Fibroblast of villous mesenchyme (primary cell): ENCODE measurements at regions not wholly inside any gene's neighbourhood (a gene's known extent, or its start where the extent isn't known, plus 50 kb on each side); places are given as distances from the start of the nearest gene placed in this dataset.

Experiments used
- DNase-seq: peaks from one replicate; pipeline ENCODE4 v3.0.0-alpha.2; 2010; ENCODE audit warnings: low read depth
- H3K4me3 ChIP-seq: 2 replicates; pipeline ENCODE4 v1.5.1; 2011; ENCODE audit warnings: low read depth, mild to moderate bottlenecking, low read length
- TF ChIP-seq, protein P1 (sequence below): IDR thresholded peaks from 2 replicates; pipeline ENCODE4 v1.5.1; 2012; ENCODE audit warnings: low read depth, mild to moderate bottlenecking, low read length; ENCODE audit not compliant: insufficient read depth

DNA sequence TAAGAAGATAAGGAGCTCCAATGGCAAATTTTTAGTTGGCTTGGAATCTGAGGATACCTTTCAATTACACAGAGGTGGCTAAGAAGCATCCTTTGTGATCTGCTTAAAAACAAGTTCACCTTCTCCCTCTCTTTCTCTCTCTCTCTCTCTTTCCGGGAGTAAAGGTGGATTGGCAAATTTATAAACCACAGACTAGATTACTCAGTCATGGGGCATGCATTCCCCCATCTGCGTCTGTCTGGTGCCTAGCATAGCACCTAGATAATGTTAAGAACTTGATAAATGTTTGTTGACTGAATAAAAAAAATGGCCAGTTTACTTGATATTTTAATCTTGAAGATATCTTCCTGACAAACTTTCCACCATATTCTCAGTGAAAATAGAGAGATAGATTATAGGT, 312.3 kb downstream of the CDC5L start:
- H3K4me3 ChIP-seq = no peak overlapping the region
- TF ChIP-seq, protein P1, sequence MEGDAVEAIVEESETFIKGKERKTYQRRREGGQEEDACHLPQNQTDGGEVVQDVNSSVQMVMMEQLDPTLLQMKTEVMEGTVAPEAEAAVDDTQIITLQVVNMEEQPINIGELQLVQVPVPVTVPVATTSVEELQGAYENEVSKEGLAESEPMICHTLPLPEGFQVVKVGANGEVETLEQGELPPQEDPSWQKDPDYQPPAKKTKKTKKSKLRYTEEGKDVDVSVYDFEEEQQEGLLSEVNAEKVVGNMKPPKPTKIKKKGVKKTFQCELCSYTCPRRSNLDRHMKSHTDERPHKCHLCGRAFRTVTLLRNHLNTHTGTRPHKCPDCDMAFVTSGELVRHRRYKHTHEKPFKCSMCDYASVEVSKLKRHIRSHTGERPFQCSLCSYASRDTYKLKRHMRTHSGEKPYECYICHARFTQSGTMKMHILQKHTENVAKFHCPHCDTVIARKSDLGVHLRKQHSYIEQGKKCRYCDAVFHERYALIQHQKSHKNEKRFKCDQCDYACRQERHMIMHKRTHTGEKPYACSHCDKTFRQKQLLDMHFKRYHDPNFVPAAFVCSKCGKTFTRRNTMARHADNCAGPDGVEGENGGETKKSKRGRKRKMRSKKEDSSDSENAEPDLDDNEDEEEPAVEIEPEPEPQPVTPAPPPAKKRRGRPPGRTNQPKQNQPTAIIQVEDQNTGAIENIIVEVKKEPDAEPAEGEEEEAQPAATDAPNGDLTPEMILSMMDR = no peak
- DNase-seq = no peak

DNA sequence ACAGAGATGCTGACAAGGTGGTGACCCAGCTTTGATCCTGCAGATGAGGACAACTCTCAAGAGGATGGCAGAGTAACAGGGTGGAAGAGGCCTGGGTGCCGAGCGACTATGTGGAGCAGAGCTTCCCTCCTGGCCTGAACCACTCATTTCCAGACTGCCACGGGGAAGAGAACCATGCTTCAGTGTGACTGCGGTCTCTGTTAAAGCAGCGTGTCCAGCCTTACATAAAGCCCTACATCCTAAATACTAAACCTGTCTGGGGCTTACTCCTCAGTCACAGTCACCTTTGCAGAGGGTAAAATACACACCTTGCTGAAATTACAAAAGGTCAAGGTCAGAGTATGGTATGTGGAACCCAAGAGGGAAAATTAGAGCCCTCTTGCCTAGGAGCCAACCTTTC, 312.9 kb downstream of the CDC5L start:
- H3K4me3 ChIP-seq = no peak overlapping the region
- TF ChIP-seq, protein P1 = no peak
- no peak for DNase-seq

DNA sequence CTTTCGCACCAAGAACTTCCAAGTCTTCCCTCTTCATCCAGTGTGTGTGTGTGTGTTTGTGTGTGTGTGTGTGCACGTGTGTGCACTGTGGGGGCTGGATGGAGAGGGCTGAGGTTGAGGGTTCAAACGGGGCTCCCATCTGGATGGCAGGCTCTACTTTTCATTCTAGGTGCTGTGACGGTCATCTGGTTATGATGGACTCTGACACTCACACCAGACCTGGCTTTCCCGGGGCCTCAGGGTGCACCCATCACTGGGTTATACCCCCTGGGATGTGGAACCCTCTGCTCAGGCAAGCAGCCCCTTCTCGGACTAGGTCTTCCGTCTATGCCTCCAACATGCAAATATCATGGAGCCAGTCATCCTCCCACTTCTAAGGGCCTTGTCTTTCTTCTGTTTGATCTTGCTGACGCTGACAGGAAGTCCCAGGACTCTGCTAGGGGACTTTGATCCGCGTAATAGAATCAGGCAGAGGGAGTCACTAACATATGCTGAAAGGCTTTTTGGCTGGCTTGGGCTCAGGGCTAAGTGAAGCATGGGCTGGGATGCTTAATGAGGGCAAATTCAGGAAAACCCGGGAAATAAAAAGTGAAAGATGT, 313.6 kb downstream of the CDC5L start:
- DNase-seq = no peak
- TF ChIP-seq, protein P1 = no peak
- H3K4me3 ChIP-seq = no peak overlapping the region

DNA sequence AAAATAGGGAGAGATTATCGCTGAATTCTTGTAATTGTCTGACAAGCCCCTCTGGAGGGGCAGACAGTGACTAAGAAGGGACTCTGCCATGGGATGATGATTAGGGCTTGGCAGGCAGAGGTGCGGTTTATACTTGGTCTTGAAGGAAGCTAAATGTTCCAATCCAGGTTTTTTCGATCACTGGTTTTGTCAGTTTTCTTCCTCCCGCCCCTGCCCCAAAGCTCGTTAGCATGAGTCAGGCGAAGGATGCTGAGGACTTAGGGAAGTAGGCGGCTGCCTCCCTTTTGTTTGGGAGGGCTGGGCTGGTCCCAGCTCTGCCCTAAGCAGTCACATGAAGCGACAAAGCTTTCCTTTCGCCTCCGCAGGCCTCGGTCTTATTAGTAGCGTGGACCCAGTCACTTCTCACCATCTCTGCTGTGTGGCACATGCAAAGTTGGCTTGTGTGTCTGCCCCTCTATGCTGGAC, 314.2 kb downstream of the CDC5L start:
- no peak overlapping the region for H3K4me3 ChIP-seq
- TF ChIP-seq, protein P1 = no peak
- no peak for DNase-seq

DNA sequence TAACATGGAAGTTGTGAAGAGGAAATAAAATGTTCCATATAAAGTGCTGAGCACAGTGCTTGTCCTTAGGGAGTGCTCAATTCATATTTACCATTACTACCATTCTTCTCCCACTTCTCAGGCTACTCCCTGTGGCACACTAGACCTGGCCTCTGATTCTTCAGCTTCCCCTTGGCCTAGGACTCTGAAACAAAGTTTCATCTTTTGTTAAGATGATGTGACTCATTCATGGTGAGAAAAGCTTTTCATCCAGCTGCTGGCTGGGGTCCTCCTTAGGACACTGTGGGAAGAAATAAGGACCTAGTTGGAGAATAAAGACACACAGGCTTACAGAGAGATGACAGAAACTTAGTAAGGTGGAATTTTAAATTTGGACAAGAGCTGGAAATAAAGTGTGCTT, 314.8 kb downstream of the CDC5L start:
- TF ChIP-seq, protein P1 = no peak
- no peak for DNase-seq
- H3K4me3 ChIP-seq = no peak overlapping the region

DNA sequence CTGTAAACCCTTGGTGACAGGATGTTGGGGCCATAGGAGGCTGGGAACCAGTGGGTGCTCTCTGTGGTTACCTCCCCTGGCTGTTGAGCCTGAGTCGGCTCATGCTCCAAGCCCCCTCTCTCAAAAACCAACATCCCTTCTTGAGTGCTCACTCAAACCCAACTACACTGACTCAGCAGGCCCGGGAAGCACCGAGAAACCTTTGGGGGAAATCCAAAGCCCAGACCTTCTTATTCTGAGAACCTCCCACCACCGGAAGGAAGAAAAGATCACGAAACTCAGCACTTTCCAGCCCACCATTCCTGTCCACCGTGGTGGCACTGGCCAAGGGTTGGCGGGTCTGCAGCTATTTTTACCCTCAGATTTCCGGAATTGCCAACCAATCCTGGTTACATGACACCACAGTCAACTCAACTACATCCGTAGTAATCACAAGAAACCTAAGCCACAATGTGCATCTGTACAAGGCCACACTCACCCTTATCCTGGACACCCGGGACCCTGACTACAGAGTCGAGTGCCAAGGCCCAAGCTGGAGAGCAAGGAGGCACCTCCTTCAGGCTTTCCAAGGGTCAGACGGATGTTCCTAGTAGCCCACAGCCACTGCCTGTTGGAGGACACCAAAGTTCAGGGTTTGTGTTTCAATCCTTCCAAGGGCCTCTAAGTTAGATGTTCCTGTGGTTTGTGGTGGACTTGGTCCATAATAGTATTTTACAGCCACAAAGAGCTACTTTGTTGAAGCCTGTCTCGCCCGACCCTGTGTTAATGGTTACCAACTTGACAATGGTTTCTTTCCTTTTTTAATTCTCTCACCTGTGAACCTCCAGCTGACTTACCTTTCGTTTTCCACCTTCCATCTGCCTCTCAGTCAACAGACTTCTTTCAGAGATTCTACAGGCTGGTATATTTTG, 317.0 kb downstream of the CDC5L start:
- TF ChIP-seq, protein P1 = no peak
- H3K4me3 ChIP-seq = no peak overlapping the region
- no peak for DNase-seq
